ENCODE measurements at regions not wholly inside any gene's neighbourhood (a gene's known extent, or its start where the extent isn't known, plus 50 kb on each side); places are given as distances from the start of the nearest gene placed in this dataset.

DNA sequence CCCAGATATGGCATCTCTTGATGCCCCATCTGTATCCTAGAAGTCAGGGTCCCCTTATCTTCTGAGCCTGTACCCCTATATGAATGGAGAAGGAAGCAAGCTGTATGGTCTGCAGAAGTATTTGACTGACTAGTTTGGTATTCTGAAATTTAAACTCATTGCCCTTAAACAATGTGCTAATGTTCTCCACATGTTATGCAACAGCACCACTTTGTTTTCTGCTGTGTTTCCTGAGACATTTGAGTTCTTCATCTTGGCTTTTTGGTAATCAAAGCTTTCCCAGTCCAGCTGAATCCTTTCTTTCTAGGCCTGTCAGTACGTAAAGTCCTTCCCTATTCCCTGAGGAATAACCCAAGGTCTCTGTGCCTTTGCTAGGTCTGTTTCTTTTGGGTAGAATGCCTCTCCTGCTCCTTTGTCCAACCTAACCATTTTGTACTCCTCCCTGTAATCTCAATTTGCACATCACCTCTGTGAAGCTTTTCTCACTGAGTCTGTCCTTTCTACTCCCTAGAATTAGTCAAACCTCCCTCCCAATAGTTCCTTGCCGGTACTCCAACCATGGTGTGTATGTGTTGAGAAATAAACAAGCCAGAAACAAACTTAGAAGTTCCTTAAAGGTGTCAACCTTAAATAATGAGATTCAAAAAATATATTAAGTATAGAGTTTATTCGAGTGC is 72.1 kb upstream of the HSPB3 start:
- TF ChIP-seq POLR2AphosphoS5 (IDR thresholded peaks at IDR 0.05): no peak
- TF ChIP-seq, protein P1, sequence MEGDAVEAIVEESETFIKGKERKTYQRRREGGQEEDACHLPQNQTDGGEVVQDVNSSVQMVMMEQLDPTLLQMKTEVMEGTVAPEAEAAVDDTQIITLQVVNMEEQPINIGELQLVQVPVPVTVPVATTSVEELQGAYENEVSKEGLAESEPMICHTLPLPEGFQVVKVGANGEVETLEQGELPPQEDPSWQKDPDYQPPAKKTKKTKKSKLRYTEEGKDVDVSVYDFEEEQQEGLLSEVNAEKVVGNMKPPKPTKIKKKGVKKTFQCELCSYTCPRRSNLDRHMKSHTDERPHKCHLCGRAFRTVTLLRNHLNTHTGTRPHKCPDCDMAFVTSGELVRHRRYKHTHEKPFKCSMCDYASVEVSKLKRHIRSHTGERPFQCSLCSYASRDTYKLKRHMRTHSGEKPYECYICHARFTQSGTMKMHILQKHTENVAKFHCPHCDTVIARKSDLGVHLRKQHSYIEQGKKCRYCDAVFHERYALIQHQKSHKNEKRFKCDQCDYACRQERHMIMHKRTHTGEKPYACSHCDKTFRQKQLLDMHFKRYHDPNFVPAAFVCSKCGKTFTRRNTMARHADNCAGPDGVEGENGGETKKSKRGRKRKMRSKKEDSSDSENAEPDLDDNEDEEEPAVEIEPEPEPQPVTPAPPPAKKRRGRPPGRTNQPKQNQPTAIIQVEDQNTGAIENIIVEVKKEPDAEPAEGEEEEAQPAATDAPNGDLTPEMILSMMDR (IDR thresholded peaks at IDR 0.05): no peak
